NCI-H2196 (cell line): ENCODE measurements at regions not wholly inside any gene's neighbourhood (a gene's known extent, or its start where the extent isn't known, plus 50 kb on each side); places are given as distances from the start of the nearest gene placed in this dataset.
"Not testable (repeated sequence)": the region's sequence is repeated elsewhere in the genome, so short reads cannot be mapped to it uniquely, and the experiment has no call there.

Source experiments
- DNase-seq: peaks from one replicate; lab custom pipeline; 2025; ENCODE audit not compliant: unreplicated experiment; lab: John Stamatoyannopoulos, UW

DNA sequence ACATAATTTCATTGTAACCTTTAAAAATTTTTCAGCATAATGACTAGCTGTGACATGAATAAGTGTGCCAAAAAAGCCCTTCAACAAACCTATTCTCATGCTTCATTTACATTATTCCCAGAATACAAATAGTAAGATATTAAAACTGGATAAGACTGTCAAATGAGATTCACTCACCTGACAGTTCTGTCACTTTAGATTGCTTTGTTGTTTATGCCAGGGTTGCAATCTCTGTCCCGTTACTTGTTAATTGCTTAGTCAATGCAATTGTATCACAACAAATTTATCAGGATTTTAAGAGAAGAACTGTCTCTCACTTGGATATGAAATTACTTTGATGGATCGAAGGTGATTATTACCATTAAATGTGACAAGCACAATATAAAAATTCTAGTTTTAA, 616.0 kb upstream of the IGFBP7 start:
- no peak for DNase-seq

DNA sequence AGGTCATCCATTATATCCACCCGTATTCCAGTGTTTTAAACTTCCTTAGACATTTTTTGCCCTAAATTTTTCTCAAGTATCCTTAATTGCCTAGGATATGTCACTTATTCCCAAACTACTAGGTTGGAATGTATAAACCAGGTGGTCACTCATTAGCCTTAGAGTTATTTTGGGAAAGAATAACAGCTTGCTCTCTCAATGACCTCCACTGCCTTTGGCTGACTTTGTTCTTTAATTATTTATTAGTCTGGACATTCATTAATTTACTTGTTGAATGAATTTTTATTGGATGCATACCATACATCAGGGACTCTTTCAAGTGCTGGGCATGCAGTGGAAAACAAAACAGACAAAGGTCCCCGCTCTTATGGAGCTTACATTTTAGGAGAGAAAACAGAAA, 609.3 kb upstream of the IGFBP7 start:
- DNase-seq = no peak

GRCh38 chr4:57714313-57714712, 604.1 kb upstream of the IGFBP7 start:
- not testable (repeated sequence) for DNase-seq

- DNase-seq = no peak
These were observed 599.9 kb upstream of the IGFBP7 start for GRCh38 chr4:57710053-57710452.

GRCh38 chr4:57691370-57691769, 581.2 kb upstream of the IGFBP7 start:
- no peak for DNase-seq

DNA sequence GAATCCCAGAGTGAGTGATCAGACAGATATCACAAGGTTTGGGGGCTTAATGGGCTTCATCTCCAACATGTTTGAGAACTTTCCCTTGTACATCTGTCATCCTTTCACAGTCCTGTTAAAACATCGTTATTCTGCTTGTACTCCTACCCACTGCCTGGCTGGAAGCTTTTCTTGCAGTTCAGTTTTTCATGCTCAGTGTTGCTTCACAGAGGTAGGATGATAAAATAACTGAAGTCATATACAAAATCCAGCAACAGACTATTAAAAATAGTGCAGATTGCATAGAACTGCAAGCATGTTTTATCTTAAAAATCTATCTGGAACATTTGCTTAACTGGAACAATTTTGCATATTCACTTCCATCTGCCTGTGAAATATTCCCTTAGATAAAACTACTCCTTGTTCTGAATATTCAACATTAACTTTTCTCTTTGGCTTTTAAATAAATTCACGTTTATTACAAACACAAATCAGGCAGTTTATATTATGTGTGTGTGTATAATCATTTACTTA, 579.6 kb upstream of the IGFBP7 start:
- no peak for DNase-seq

DNA sequence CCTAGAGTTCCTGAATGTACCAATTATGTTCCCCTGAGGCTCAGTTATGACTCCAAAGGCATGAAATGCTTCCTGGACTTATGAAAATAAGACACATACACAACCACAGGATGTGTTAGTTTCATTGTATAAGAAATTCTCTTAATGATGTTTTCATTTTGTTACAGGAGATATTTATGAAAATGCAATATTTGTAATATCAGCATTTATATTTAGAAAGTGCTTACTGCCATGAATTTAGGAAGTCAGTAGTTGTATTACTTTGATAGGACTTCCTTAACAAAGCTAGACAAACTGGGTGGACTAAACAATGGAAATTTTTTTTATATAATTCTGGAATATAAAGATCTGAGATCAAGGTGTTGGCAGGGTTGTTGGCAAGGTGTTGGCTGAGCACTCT, 572.1 kb upstream of the IGFBP7 start:
- DNase-seq = no peak

- DNase-seq = no peak
These were observed 569.8 kb upstream of the IGFBP7 start for GRCh38 chr4:57679969-57680368.

DNA sequence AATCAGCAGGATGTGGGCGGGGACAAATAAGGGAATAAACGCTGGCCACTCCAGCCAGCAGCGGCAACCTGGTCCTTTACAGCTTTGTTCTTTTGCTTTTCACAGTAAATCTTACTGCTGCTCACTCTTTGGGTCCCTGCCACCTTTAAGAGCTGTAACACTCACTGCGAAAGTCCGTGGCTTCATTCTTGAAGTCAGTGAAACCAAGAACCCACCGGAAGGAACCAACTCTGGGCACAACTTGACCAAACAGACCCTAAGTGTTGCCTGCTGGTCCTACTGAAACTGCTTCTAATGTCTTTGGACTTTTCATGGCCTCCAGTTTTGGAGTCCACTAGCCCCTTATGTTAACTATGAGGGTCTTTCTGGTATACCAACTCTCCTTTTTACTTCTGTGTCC, 566.2 kb upstream of the IGFBP7 start:
- no peak for DNase-seq

DNA sequence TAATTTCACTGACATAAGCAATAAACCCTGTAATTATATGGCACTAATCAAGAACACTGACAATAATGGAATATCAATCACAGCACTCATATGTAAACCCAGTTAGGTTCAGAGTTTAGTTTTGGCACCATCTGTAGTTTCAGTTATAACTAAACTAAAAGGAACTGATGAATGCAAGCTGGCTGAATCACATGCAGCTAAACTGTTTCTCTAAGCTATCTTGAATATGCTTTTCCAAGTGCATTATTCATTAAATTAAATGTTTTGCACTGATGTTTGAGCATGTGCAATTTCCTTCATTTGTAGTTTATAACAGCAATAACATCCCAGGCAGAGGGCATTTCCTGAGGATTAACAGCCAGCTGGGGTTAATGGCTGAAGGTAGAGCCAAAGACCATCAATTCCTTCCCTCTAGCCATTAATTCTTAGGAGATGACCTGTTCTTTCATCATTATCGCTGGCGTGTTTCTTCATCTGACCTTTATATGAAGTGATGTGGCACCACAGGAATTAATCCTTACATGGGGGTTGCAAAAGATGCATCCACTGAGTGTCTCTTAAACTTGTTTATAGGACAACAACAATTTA, 562.8 kb upstream of the IGFBP7 start:
- DNase-seq = no peak

GRCh38 chr4:57668621-57669020, 558.4 kb upstream of the IGFBP7 start:
- DNase-seq = no peak

DNA sequence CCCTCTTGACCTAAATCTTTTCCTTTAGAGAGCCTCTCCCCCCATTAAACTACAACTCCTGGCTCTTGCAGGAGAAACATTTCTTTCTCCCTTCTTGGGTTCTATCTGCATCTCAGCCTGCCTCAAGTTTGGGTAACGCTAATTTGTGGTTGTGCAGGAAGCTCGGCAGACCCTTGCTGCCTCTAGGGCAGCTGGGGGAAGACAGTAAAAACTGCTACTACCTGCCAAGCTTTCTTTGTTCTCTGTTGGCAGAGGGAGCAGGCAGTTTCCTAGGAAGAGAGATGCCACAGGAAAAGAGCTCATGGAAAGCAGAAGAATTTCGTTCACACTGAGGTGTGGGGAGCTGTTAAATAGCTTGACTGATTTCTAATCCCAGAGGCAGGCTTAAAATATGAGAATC, 555.6 kb upstream of the IGFBP7 start:
- no peak for DNase-seq

GRCh38 chr4:57661517-57662090, 551.4 kb upstream of the IGFBP7 start:
- DNase-seq = no peak

- DNase-seq = no peak
These were observed 548.5 kb upstream of the IGFBP7 start for GRCh38 chr4:57658673-57659072.

- no peak for DNase-seq
These were observed 548.0 kb upstream of the IGFBP7 start for GRCh38 chr4:57658188-57658587.

DNA sequence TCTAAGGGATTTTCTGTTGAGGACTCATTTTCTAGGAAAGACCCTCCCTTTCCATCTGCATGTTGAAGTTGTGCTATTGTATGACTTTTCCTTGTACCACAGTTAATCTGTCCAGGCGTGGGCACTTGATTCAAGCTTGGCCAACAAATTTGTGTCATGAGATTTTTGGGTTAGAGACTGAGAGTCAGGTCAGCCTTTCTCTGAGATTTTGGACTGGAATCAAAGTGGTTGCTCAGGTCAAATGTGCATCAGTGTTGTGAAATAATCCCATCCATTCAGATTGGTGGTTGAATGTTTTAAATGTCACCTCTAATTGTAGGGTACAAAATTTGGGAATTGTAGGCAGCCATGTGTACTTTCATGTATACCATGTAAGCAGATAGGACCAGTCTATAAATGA, 545.2 kb upstream of the IGFBP7 start:
- DNase-seq = no peak

DNA sequence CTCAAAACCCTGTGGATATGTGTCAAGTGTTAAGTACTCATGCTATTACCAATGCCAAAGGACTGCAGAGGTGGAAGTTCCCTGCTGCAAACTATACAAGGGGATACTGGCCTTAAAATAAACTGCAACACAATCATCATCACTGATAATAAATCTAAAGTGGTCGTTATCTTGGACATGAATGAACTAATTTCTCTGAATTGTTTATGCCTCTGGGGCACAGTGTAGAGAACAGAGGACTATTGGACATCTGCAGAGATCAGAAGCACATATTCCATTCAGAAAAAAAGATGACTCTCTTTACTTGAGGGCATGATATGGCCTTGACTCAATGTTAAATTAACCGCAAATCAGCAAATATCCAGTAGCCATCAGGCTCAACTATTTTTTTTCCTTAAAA, 542.6 kb upstream of the IGFBP7 start:
- DNase-seq = no peak

DNA sequence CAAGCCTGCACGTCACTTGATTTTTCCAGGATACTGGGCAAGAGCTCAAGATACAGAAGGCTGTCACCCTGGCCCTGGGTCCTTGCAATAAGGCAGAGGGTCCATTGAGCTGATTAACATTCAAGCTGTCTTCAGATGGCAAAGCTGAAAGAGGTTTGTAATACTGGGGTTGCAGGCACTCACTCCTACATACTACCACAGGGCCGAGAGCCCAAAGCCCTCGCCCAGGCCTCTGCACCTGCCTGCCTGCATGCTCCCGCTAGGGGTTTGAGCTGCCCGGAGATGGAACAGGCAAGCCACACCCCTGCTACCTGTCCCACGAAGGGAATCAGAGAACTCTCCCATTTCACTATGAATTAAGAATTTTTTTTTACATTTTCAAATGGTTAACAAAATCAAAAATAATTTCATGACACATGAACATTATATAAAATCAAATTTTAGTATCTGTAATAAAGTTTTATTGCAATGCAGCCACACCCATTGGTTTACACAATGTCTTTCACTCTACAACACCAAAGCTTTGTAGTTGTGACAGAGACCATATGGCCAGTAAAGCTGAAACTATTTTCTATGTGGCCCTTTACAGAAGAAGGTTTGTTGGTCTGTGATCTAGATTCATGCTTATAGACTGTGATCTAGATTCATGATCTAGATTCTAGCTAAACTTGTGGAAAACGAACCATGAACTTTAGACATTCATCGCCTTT, 530.4 kb upstream of the IGFBP7 start:
- no peak for DNase-seq

GRCh38 chr4:57639561-57640382, 529.6 kb upstream of the IGFBP7 start:
- DNase-seq = no peak

DNA sequence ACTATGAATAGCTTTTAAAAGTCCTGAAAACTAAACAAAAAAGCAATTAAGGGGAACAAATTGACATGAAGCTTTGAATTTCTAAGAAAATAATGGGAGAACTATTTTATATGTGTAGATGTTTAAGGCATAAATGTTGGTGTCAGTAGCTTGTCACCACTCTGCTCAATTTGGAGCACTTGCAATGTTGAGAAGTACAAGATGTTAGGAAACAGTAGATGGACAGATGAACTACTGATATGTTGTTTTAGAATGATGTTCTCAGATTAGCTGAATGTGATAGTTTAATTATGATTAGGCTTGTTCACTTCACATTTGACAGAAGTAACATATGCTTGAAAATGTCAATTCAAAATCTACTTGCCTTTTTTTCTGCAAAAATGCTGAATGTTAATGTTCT, 525.7 kb upstream of the IGFBP7 start:
- DNase-seq = no peak

DNA sequence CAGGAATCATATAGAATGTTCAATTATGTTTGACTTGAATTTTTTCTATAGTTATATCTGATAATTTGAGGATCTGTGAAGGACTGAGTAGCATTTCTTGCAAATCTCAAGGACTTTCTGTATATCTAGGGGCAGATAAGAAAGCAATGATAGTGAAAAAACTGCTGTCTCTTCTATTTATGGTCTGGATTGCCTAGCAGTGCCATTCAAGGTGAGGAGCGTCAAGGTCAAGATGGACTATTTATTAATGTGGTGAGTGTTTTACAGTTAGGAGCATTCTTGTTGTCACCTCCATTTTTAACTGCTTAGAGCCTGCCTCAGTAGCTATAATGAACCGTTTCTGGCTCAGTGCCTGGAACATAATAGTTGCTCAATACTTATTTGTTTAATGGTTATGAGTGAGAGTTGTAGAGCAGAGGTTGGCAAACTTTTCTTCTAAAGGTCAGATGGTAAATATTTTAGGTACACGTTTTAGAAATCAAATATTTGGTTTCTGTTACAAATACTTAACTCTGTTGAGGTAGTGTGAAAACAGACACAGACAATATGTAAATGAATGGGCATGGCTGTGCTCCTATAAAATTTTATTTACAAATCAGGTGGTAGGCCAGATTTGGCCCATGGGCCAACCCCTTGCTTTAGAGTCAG, 523.2 kb upstream of the IGFBP7 start:
- DNase-seq = no peak
